ENCODE measurements at regions not wholly inside any gene's neighbourhood (a gene's known extent, or its start where the extent isn't known, plus 50 kb on each side); places are given as distances from the start of the nearest gene placed in this dataset.

DNA sequence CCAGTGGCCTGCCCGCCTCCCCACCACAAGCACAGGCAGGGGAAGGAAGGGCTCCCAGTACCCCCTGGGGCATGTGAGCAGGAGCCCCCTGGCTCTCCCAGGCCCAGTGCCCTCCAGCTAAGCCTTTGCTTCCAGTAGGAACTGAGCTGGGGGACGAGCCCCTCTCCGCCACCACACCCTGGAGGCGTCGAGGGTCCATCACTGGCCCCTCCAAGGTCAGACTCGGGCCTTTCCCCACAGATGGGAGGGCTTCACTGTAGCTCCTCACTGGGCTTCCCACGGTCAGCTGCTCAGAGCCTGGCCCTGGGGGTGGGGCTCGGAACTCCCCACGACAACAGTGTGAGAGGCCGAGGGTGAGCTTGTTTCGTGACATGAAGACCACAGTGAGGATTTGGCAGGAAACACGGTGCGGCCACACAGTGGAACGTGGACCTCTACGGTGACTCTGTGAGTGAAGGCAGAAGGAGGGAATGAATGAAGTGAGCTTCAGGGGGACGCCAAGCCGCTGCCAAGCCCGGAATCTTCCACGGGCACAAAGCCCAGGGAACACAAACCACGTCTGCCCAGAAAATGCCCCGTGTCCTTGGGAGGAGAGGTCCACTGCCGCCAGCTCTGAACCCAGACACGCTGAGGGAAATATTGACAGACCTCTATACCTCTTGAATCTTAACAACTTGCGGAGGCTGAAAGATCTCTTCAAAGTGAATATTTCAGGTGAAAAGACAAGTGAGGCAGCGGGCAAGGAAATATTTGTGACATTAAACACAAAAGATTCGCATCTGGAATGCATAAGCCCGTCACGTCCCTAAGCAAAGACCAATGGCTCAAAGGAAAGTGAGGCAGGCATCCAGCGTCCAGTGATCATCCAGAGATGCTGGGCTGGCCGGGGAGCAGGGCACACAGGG, 144.8 kb upstream of the GPC1 start:
- no peak for DNase-seq (ENCODE audit: low spot score)
- TF ChIP-seq, protein P1, sequence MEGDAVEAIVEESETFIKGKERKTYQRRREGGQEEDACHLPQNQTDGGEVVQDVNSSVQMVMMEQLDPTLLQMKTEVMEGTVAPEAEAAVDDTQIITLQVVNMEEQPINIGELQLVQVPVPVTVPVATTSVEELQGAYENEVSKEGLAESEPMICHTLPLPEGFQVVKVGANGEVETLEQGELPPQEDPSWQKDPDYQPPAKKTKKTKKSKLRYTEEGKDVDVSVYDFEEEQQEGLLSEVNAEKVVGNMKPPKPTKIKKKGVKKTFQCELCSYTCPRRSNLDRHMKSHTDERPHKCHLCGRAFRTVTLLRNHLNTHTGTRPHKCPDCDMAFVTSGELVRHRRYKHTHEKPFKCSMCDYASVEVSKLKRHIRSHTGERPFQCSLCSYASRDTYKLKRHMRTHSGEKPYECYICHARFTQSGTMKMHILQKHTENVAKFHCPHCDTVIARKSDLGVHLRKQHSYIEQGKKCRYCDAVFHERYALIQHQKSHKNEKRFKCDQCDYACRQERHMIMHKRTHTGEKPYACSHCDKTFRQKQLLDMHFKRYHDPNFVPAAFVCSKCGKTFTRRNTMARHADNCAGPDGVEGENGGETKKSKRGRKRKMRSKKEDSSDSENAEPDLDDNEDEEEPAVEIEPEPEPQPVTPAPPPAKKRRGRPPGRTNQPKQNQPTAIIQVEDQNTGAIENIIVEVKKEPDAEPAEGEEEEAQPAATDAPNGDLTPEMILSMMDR (IDR thresholded peaks at IDR 0.05) = no peak
- Mint-ChIP-seq H3K4me1 (ENCODE audit: low read depth) (peaks cover 20% of the 10 kb centered on the region), H3K9me3 (ENCODE audit: low read depth) (no peaks in the 10 kb centered on the region), H3K27me3 (ENCODE audit: low read depth) (no peaks in the 10 kb centered on the region), H3K36me3 (ENCODE audit: low read depth) (no peaks in the 10 kb centered on the region), H3K27ac (ENCODE audit: unreplicated experiment) (no peak overlapping the region), H3K4me3 (ENCODE audit: unreplicated experiment) (no peak overlapping the region)

DNA sequence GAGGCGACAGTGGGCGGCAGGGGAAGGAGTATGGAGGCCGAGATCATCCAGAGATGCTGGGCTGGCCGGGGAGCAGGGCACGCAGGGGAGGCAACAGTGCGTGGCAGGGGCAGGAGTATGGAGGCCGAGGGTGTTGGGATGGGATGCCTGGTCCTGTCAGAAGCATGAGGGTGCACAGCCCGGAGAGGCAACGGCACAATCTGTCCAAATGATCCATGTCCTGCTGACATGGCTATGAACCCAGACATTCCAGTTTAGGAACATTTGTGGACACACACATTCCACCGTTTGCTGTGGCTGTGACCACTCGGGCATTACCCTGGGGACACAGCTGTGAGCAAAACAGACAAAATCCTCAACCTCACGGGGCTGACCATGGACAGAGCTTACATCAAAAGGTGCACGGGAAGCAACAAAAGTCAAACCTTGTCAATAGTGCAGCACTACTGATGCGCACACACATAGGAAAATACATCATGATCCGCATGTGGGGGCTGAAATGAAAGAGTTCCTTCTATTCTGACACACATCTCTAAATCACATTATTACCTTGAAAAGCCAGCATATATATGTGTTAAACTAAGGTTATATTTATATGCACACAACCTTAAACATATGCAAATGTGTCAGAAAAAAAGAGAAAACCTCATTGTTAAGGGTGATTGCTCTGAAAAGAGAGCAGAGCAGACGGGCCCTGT, 144.0 kb upstream of the GPC1 start:
- H3K4me1 Mint-ChIP-seq (ENCODE audit: low read depth) = peaks cover 26% of the 10 kb centered on the region
- no peak for DNase-seq (ENCODE audit: low spot score)
- H3K36me3 Mint-ChIP-seq (ENCODE audit: low read depth) = no peaks in the 10 kb centered on the region
- H3K9me3 Mint-ChIP-seq (ENCODE audit: low read depth) = no peaks in the 10 kb centered on the region
- H3K27me3 Mint-ChIP-seq (ENCODE audit: low read depth) = no peaks in the 10 kb centered on the region
- no peak overlapping the region for H3K4me3 Mint-ChIP-seq (ENCODE audit: unreplicated experiment)
- TF ChIP-seq, protein P1 (IDR thresholded peaks at IDR 0.05) = no peak
- H3K27ac Mint-ChIP-seq (ENCODE audit: unreplicated experiment) = no peak overlapping the region

DNA sequence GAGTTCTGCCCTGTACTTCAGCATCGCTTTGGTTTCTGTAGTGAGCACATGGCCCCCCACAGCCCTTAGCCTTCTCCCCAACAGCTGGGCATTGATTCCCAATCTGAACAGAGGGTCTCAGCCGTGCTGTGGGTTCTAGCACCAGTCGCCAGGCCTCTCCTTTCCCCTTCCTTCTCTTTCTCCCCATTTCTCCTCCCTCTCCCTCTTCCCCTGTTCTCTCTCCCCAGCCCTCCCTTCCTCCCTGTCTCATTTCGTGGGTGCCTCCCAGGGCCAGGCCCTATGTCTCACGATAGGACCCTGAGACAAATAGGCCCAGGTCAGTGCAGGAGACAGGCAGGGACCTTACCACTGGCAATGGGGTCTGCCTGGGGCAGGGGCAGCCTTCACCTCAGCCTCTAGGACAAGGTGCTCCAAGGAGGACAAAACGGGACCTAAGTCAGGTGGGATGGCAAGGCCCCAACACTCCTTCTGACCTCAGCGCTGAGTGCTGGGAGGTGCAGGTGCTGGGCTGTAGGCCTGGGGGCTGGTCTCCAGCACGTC, 143.4 kb upstream of the GPC1 start:
- no peaks in the 10 kb centered on the region for H3K27me3 Mint-ChIP-seq (ENCODE audit: low read depth)
- no peaks in the 10 kb centered on the region for H3K36me3 Mint-ChIP-seq (ENCODE audit: low read depth)
- TF ChIP-seq, protein P1 (IDR thresholded peaks at IDR 0.05) = no peak
- no peak overlapping the region for H3K4me3 Mint-ChIP-seq (ENCODE audit: unreplicated experiment)
- no peak overlapping the region for H3K27ac Mint-ChIP-seq (ENCODE audit: unreplicated experiment)
- H3K4me1 Mint-ChIP-seq (ENCODE audit: low read depth) = peaks cover 26% of the 10 kb centered on the region
- no peaks in the 10 kb centered on the region for H3K9me3 Mint-ChIP-seq (ENCODE audit: low read depth)
- DNase-seq (ENCODE audit: low spot score) = no peak

DNA sequence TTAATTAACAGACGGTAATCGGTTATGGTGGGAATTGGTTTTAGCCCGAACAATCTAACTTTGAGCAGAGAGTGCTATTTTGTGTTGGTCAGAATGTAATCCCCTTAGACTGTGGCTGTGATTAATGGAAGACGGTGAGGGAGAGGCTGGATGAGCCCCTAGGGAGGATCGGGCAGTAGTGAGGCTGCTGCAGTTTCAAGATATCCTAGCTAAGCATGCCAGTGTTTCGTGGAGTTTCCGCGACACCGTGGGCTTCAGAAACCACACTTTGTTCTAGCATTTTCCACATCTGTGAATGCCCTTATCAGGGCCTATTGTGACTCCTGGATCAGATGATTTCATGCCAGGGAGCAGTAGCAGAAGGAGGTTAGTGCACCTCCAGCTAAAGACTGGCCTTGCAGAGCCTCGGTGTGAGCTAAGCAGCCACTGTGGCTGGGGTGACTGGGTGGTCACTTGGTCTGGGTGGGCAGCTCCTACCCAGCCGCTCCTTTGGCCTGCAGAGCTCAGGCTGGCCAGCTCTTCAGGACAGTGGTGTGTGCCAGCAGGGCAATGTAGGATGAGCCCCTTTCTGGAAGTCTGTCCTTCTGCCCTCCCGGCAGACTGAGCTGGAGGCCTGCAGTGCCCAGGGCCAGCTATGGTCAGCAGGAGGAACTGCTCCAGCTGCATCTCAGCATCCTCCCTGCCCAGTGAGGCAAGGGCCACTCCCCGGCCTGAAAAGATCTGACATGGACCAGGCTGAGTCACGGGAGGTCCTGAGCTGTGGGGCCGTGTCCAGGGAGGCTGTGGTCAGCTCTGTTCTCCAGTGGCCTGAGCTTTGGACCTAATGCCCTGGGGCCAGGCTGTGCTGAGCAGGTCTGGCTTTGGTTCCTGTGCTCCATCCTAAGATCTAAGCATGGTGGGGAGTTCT, 142.6 kb upstream of the GPC1 start:
- no peak overlapping the region for H3K4me3 Mint-ChIP-seq (ENCODE audit: unreplicated experiment)
- TF ChIP-seq, protein P1 (IDR thresholded peaks at IDR 0.05) = no peak
- H3K36me3 Mint-ChIP-seq (ENCODE audit: low read depth) = no peaks in the 10 kb centered on the region
- H3K27ac Mint-ChIP-seq (ENCODE audit: unreplicated experiment) = no peak overlapping the region
- no peaks in the 10 kb centered on the region for H3K27me3 Mint-ChIP-seq (ENCODE audit: low read depth)
- DNase-seq (ENCODE audit: low spot score) = no peak
- no peaks in the 10 kb centered on the region for H3K9me3 Mint-ChIP-seq (ENCODE audit: low read depth)
- peaks cover 26% of the 10 kb centered on the region for H3K4me1 Mint-ChIP-seq (ENCODE audit: low read depth)
